Neural progenitor cell (in vitro differentiated cells): ENCODE measurements at regions not wholly inside any gene's neighbourhood (a gene's known extent, or its start where the extent isn't known, plus 50 kb on each side); places are given as distances from the start of the nearest gene placed in this dataset.

Experiments used
- CTCF ChIP-seq: fragments of 200-600 bp; sonication (generic); IDR thresholded peaks from 2 replicates; pipeline ENCODE4 v1.5.1; 2017; ENCODE audit warnings: antibody characterized with exemption, mild to moderate bottlenecking
- EZH2 ChIP-seq: fragments of 200-600 bp; sonication (generic); IDR thresholded peaks from 2 replicates; pipeline ENCODE4 v1.6.1; 2017; ENCODE audit warnings: antibody characterized with exemption, mild to moderate bottlenecking, moderate library complexity
- EZH2phosphoT487 ChIP-seq: fragments of 200-600 bp; sonication (generic); IDR thresholded peaks from 2 replicates; pipeline ENCODE4 v1.6.1; 2017; ENCODE audit warnings: antibody characterized with exemption

DNA sequence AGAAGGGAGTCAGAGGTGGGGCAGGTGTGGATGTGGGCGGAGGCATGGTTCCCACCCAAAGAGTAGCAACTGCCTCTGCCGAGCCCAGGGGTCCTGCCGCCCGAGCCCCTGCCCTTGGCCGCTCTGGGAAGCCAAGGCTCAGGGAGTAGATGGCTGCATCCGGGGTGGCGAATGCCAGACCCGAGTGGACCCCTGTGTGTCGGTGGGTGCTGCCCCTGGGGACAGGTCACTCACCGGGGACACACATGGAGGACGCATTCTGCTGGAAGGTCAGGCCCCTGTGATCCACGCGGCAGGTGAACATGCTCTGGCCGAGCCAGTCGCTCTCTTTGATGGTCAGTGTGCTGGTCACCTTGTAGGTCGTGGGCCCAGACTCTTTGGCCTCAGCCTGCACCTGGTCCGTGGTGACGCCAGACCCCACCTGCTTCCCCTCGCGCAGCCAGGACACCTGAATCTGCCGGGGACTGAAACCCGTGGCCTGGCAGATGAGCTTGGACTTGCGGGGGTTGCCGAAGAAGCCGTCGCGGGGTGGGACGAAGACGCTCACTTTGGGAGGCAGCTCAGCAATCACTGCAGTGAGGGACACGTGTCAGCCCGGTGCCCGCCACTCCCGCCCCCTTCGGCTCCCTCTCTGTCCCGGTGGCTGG, 329.0 kb downstream of the TMEM121 start:
- TF ChIP-seq CTCF (no peak), EZH2 (no peak), EZH2phosphoT487 (no peak)
